ENCODE measurements at regions not wholly inside any gene's neighbourhood (a gene's known extent, or its start where the extent isn't known, plus 50 kb on each side); places are given as distances from the start of the nearest gene placed in this dataset.

DNA sequence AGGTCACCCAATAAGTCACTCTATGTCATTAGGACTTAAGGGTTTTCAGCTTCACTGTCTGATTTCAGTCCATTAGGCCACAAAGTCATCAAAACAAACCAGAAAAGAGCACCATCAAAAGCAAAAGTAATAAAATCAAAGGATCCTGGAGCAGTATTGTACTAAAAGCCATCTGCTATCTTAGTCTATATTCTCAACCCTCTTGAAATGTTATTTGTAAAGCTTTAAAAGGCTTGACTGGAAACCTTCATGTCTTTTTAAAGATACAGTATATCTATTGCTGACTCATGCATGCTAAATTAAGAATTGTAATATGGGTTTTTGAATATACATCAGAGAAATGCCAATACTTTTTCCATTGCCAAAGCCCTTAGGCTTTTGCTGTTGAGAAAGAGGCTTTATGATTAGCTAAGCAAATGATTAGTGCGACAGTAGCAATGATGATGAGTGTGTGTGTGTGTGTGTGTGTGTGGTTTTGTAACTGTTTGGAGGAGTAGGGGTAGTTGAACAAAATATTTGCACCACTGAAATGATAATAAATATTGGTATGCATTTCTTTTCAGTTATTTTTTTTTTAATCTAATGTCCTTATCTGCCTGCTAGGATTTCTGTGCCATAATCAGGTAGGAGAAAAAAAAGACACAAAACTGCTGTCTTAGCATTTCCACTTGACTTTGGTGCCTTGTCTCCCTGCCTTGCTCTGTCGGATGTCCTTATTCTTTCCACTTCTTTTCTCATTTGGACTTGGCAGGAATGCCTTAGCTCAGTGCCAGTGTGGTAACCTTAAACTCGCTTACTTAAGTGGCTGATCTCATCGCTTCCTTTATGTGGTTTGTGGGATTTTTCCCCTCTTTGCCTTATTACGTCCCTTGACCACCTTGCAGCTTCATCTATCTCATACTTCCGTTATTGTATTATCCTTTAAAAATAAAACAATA, 119.7 kb downstream of the PCDH7 start:
- Histone ChIP-seq H3K4me1 (peaks cover 34% of the 10 kb centered on the region), H3K79me2 (ENCODE audit: low read depth) (no peaks in the 10 kb centered on the region), H4K20me1 (ENCODE audit: low read depth) (no peaks in the 10 kb centered on the region), H3K9ac (no peak overlapping the region), H3K36me3 (no peaks in the 10 kb centered on the region), H3K4me2 (no peak overlapping the region), H3K4me3 (no peak overlapping the region), H3F3A (ENCODE audit: low read depth) (peaks cover 9% of the 10 kb centered on the region), H2AFZ (replicated peaks) (no peak overlapping the region), H3K27me3 (no peaks in the 10 kb centered on the region), H3K27ac (peak overlapping the region; percentile 5), H3K9me3 (ENCODE audit: low read depth) (no peaks in the 10 kb centered on the region)
- peak overlapping the region; percentile 18 for H3K27ac Mint-ChIP-seq
- H3K9me3 Mint-ChIP-seq: no peaks in the 10 kb centered on the region
- peaks cover 59% of the 10 kb centered on the region for H3K4me1 Mint-ChIP-seq
- no peaks in the 10 kb centered on the region for H3K27me3 Mint-ChIP-seq (ENCODE audit: insufficient read depth, low read depth)
- TF ChIP-seq, protein P1, sequence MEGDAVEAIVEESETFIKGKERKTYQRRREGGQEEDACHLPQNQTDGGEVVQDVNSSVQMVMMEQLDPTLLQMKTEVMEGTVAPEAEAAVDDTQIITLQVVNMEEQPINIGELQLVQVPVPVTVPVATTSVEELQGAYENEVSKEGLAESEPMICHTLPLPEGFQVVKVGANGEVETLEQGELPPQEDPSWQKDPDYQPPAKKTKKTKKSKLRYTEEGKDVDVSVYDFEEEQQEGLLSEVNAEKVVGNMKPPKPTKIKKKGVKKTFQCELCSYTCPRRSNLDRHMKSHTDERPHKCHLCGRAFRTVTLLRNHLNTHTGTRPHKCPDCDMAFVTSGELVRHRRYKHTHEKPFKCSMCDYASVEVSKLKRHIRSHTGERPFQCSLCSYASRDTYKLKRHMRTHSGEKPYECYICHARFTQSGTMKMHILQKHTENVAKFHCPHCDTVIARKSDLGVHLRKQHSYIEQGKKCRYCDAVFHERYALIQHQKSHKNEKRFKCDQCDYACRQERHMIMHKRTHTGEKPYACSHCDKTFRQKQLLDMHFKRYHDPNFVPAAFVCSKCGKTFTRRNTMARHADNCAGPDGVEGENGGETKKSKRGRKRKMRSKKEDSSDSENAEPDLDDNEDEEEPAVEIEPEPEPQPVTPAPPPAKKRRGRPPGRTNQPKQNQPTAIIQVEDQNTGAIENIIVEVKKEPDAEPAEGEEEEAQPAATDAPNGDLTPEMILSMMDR (IDR thresholded peaks at IDR 0.05): no peak
- TF ChIP-seq EZH2 (IDR thresholded peaks at IDR 0.05) (no peak), EZH2phosphoT487 (IDR thresholded peaks at IDR 0.05) (no peak)
- H3K4me3 Mint-ChIP-seq: no peak overlapping the region
- no peaks in the 10 kb centered on the region for H3K36me3 Mint-ChIP-seq
- no peak for DNase-seq (ENCODE audit: low spot score)

DNA sequence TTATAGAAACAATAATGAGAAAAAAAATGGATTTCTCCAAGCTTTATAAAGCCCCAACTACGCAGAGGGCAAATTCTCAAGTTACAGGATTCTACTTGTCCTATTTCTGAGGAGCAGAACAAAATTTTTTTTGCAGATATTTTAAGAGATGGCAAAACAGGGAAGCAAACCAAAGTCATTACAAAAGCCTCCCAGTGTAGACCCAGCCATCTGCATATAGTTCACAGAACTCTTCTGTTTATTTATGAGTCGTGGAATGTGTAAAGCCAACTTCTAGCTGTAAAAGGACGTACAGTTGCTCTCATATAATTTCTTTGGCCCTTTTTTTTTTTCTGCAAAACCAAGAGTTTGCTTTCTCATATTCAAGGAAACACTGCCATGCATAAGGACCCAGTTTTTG, 120.4 kb downstream of the PCDH7 start:
- no peaks in the 10 kb centered on the region for H3K9me3 ChIP-seq (ENCODE audit: low read depth)
- Mint-ChIP-seq H3K9me3 (no peaks in the 10 kb centered on the region), H3K4me3 (no peak overlapping the region), H3K27me3 (ENCODE audit: insufficient read depth, low read depth) (no peaks in the 10 kb centered on the region), H3K4me1 (peaks cover 52% of the 10 kb centered on the region), H3K27ac (no peak overlapping the region), H3K36me3 (no peaks in the 10 kb centered on the region)
- H3K36me3 ChIP-seq: no peaks in the 10 kb centered on the region
- no peak for TF ChIP-seq EZH2 (IDR thresholded peaks at IDR 0.05)
- no peak for TF ChIP-seq EZH2phosphoT487 (IDR thresholded peaks at IDR 0.05)
- TF ChIP-seq, protein P1 (IDR thresholded peaks at IDR 0.05): no peak
- no peak for DNase-seq (ENCODE audit: low spot score)
- H4K20me1 ChIP-seq (ENCODE audit: low read depth): no peaks in the 10 kb centered on the region
- H3K79me2 ChIP-seq (ENCODE audit: low read depth): no peaks in the 10 kb centered on the region
- peaks cover 9% of the 10 kb centered on the region for H3F3A ChIP-seq (ENCODE audit: low read depth)
- no peak overlapping the region for H3K4me2 ChIP-seq
- no peak overlapping the region for H3K27ac ChIP-seq
- no peak overlapping the region for H2AFZ ChIP-seq (replicated peaks)
- no peak overlapping the region for H3K9ac ChIP-seq
- no peaks in the 10 kb centered on the region for H3K27me3 ChIP-seq
- H3K4me3 ChIP-seq: no peak overlapping the region
- peaks cover 40% of the 10 kb centered on the region for H3K4me1 ChIP-seq

DNA sequence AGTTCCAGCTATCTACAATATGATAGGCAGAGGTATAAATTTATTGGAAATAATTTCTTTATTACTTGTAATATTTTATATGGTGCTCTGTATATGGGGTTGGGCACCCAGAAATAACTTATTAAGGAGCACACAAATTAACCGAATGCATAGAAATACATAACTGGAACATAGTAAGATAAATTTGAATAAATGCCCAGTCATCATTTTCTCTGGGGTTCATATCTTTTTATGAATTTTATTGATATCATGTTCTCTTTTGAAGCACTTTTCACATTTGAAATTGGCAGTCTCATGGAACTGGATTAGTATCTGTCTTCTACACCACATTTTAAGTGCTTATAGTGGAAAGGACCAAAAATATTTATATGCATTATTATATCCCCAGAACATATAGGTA, 122.0 kb downstream of the PCDH7 start:
- H3K27ac Mint-ChIP-seq: no peak overlapping the region
- no peaks in the 10 kb centered on the region for H4K20me1 ChIP-seq (ENCODE audit: low read depth)
- no peak overlapping the region for H3K4me2 ChIP-seq
- no peaks in the 10 kb centered on the region for H3K36me3 Mint-ChIP-seq
- TF ChIP-seq, protein P1 (IDR thresholded peaks at IDR 0.05): no peak
- no peak for TF ChIP-seq EZH2 (IDR thresholded peaks at IDR 0.05)
- TF ChIP-seq EZH2phosphoT487 (IDR thresholded peaks at IDR 0.05): no peak
- peaks cover 2% of the 10 kb centered on the region for H3K27me3 Mint-ChIP-seq (ENCODE audit: insufficient read depth, low read depth)
- H3K27ac ChIP-seq: no peak overlapping the region
- no peaks in the 10 kb centered on the region for H3K36me3 ChIP-seq
- no peaks in the 10 kb centered on the region for H3K9me3 Mint-ChIP-seq
- H3K4me3 ChIP-seq: no peak overlapping the region
- no peak for DNase-seq (ENCODE audit: low spot score)
- H3K9me3 ChIP-seq (ENCODE audit: low read depth): no peaks in the 10 kb centered on the region
- no peak overlapping the region for H3K4me3 Mint-ChIP-seq
- H3K4me1 ChIP-seq: peaks cover 38% of the 10 kb centered on the region
- peaks cover 14% of the 10 kb centered on the region for H3F3A ChIP-seq (ENCODE audit: low read depth)
- H3K27me3 ChIP-seq: no peaks in the 10 kb centered on the region
- H3K79me2 ChIP-seq (ENCODE audit: low read depth): no peaks in the 10 kb centered on the region
- H3K9ac ChIP-seq: no peak overlapping the region
- H2AFZ ChIP-seq (replicated peaks): no peak overlapping the region
- H3K4me1 Mint-ChIP-seq: peaks cover 43% of the 10 kb centered on the region

All from neural progenitor cell (in vitro differentiated cells).